ENCODE measurements at regions not wholly inside any gene's neighbourhood (a gene's known extent, or its start where the extent isn't known, plus 50 kb on each side); places are given as distances from the start of the nearest gene placed in this dataset.

GRCh38 chr3:64928683-64929082, 240.9 kb upstream of the ADAMTS9 start:
- H3K9me3 Mint-ChIP-seq = peaks cover 11% of the 10 kb centered on the region
- H3K36me3 Mint-ChIP-seq = no peaks in the 10 kb centered on the region
- TF ChIP-seq CTCF (conservative IDR thresholded peaks at IDR 0.05) = no peak
- H3K4me3 Mint-ChIP-seq = no peak overlapping the region
- peaks cover 7% of the 10 kb centered on the region for H3K27me3 Mint-ChIP-seq
- H3K4me1 Mint-ChIP-seq (ENCODE audit: unreplicated experiment) = peaks cover 5% of the 10 kb centered on the region
- no peak overlapping the region for H3K27ac Mint-ChIP-seq
- DNase-seq (ENCODE audit: extremely low spot score, unreplicated experiment) = no peak

- Mint-ChIP-seq H3K36me3 (no peaks in the 10 kb centered on the region), H3K4me3 (no peak overlapping the region), H3K9me3 (peaks cover 11% of the 10 kb centered on the region), H3K27ac (no peak overlapping the region), H3K27me3 (peaks cover 12% of the 10 kb centered on the region), H3K4me1 (ENCODE audit: unreplicated experiment) (peaks cover 6% of the 10 kb centered on the region)
- TF ChIP-seq CTCF (conservative IDR thresholded peaks at IDR 0.05) = no peak
- DNase-seq (ENCODE audit: extremely low spot score, unreplicated experiment) = no peak
These were observed 239.9 kb upstream of the ADAMTS9 start for GRCh38 chr3:64927689-64928088.

- TF ChIP-seq CTCF (conservative IDR thresholded peaks at IDR 0.05) = no peak
- no peaks in the 10 kb centered on the region for H3K9me3 Mint-ChIP-seq
- peaks cover 15% of the 10 kb centered on the region for H3K4me1 Mint-ChIP-seq (ENCODE audit: unreplicated experiment)
- no peak overlapping the region for H3K27ac Mint-ChIP-seq
- no peak for DNase-seq (ENCODE audit: extremely low spot score, unreplicated experiment)
- peaks cover 12% of the 10 kb centered on the region for H3K27me3 Mint-ChIP-seq
- no peaks in the 10 kb centered on the region for H3K36me3 Mint-ChIP-seq
- no peak overlapping the region for H3K4me3 Mint-ChIP-seq
These were observed 237.8 kb upstream of the ADAMTS9 start for GRCh38 chr3:64925575-64925974.

GRCh38 chr3:64924961-64925360, 237.2 kb upstream of the ADAMTS9 start:
- DNase-seq (ENCODE audit: extremely low spot score, unreplicated experiment) = no peak
- Mint-ChIP-seq H3K36me3 (no peaks in the 10 kb centered on the region), H3K4me3 (no peak overlapping the region), H3K9me3 (no peaks in the 10 kb centered on the region), H3K4me1 (ENCODE audit: unreplicated experiment) (peaks cover 16% of the 10 kb centered on the region), H3K27me3 (peaks cover 12% of the 10 kb centered on the region), H3K27ac (no peak overlapping the region)
- TF ChIP-seq CTCF (conservative IDR thresholded peaks at IDR 0.05) = no peak

- H3K27ac Mint-ChIP-seq = no peak overlapping the region
- H3K4me3 Mint-ChIP-seq = no peak overlapping the region
- no peaks in the 10 kb centered on the region for H3K9me3 Mint-ChIP-seq
- H3K36me3 Mint-ChIP-seq = no peaks in the 10 kb centered on the region
- no peak for DNase-seq (ENCODE audit: extremely low spot score, unreplicated experiment)
- peaks cover 12% of the 10 kb centered on the region for H3K27me3 Mint-ChIP-seq
- no peak for TF ChIP-seq CTCF (conservative IDR thresholded peaks at IDR 0.05)
- H3K4me1 Mint-ChIP-seq (ENCODE audit: unreplicated experiment) = peaks cover 17% of the 10 kb centered on the region
These were observed 234.4 kb upstream of the ADAMTS9 start for GRCh38 chr3:64922213-64922612.
